Brain microvascular endothelial cell (primary cell): ENCODE measurements at regions not wholly inside any gene's neighbourhood (a gene's known extent, or its start where the extent isn't known, plus 50 kb on each side); places are given as distances from the start of the nearest gene placed in this dataset.
"Not testable (repeated sequence)": the region's sequence is repeated elsewhere in the genome, so short reads cannot be mapped to it uniquely, and the experiment has no call there.

Experiments
- DNase-seq: peaks from one replicate; pipeline ENCODE4 v3.0.0-alpha.2; 2020
- H3K27ac ChIP-seq: fragments of 250-450 bp; sonication (Bioruptor Pico); 2 replicates; pipeline ENCODE4 v1.5.1; 2020; ENCODE audit warnings: mild to moderate bottlenecking, moderate library complexity
- H3K27me3 ChIP-seq: fragments of 250-450 bp; sonication (Bioruptor Pico); replicated peaks from 2 replicates; pipeline ENCODE4 v1.5.1; 2020; ENCODE audit warnings: mild to moderate bottlenecking
- H3K36me3 ChIP-seq: fragments of 250-450 bp; sonication (Bioruptor Pico); replicated peaks from 2 replicates; pipeline ENCODE4 v1.5.1; 2020; ENCODE audit warnings: mild to moderate bottlenecking
- H3K4me3 ChIP-seq: 2 replicates; pipeline ENCODE4 v1.5.1; 2011; ENCODE audit warnings: low read depth, mild to moderate bottlenecking, control low read depth, low read length, moderate library complexity
- in situ Hi-C: cut with HindIII; loops from 2 replicates; pipeline ENCODE4 v1.10.0; 2017; ENCODE audit warnings: low sequenced_read_pairs, low pct_ligation_motif_present
- TF ChIP-seq, protein P1 (sequence below): IDR thresholded peaks from 2 replicates; pipeline ENCODE4 v1.5.1; 2011; ENCODE audit warnings: low read depth, mild to moderate bottlenecking, moderate library complexity, low read length, control low read depth, inconsistent platforms; ENCODE audit errors: missing control alignments

DNA sequence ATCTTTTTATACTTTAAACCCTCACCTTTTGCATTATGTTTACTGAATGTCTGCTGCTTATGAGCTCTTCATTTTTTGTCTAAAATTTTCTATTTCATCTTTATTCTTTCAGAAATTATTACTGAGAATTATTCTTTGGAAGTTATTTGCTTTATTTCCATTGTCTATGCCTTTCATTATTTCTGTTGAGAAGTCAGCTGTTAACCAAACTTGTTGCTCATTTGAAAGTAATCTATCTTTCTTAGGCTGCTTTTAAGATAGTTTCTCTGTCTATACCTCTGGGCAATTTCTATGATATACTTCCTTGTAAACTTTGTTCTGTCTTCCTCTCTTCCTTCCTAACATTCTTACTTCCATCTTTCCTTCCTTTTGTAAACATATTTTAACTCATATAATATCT lies 1165.9 kb upstream of the CELF2 start:
- H3K27me3 ChIP-seq, result no peaks in the 10 kb centered on the region
- no peak overlapping the region for H3K27ac ChIP-seq
- TF ChIP-seq, protein P1, sequence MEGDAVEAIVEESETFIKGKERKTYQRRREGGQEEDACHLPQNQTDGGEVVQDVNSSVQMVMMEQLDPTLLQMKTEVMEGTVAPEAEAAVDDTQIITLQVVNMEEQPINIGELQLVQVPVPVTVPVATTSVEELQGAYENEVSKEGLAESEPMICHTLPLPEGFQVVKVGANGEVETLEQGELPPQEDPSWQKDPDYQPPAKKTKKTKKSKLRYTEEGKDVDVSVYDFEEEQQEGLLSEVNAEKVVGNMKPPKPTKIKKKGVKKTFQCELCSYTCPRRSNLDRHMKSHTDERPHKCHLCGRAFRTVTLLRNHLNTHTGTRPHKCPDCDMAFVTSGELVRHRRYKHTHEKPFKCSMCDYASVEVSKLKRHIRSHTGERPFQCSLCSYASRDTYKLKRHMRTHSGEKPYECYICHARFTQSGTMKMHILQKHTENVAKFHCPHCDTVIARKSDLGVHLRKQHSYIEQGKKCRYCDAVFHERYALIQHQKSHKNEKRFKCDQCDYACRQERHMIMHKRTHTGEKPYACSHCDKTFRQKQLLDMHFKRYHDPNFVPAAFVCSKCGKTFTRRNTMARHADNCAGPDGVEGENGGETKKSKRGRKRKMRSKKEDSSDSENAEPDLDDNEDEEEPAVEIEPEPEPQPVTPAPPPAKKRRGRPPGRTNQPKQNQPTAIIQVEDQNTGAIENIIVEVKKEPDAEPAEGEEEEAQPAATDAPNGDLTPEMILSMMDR, result no peak
- in situ Hi-C loops, result no loop called here
- H3K4me3 ChIP-seq, result no peak overlapping the region
- DNase-seq, result no peak
- H3K36me3 ChIP-seq, result no peaks in the 10 kb centered on the region

DNA sequence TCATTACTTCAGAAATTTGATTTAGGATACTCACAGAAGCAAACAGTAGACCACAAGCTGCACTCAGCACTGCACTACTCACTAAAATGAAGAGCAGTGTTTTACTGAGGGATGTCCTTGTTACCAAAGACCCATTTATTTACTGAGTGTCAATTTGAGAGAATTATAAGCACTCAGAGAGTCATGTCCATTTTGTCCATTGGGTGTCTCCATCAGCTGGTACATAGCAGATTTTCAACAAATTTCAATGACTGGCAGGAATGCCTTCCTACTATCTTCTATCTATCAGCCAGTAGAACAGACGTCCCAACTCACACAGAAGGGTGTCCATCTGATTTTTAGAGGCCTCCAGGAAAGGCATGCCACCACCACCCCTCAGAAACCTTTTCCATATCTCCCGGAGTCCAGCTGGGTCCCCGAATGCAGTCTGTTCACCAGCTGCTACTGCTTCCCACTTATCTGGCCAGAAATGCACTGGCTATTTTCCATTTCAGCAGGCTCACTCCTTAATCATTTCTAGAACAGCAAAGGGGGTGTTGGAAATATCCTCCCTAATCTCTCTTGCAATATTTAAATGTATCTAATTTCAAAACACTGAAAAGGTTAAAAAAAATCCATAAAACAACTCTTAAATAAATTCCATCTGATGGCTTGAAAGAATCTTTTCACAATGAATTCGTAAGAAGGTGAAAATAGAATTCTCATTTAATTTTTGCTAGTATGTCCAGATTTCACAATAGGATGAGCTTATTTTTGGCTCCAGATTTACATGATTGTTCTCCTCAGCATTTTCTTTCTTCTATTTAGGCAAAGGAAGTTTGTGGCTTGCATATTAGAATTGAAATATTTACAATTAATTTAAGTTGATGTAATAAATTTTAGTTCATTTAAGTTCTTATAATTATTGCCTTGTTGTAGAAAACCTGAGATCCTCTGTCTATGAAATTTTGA lies 1164.0 kb upstream of the CELF2 start:
- TF ChIP-seq, protein P1, result no peak
- in situ Hi-C loops, result no loop called here
- DNase-seq, result no peak
- Histone ChIP-seq H3K36me3 (no peaks in the 10 kb centered on the region), H3K27me3 (no peaks in the 10 kb centered on the region), H3K27ac (no peak overlapping the region), H3K4me3 (no peak overlapping the region)

DNA sequence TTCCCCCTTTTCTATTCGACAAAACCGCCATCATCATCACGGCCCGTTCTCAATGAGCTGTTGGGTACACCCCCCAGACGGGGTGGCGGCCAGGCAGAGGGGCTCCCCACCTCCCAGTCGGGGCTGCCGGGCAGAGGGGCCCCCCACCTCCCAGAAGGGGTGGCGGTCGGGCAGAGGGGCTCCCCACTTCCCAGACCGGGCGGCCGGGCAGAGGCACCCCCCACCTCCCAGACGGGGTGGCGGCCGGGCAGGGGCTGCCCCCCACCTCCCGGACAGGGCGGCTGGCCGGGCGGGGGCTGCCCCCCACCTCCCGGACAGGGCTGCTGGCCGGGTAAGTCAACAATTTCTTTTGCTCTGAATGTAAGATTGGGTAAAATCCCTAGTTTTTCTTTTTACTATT lies 1162.2 kb upstream of the CELF2 start:
- DNase-seq, H3K4me3 ChIP-seq, H3K27me3 ChIP-seq, H3K36me3 ChIP-seq, H3K27ac ChIP-seq, in situ Hi-C loops: not testable (repeated sequence)

DNA sequence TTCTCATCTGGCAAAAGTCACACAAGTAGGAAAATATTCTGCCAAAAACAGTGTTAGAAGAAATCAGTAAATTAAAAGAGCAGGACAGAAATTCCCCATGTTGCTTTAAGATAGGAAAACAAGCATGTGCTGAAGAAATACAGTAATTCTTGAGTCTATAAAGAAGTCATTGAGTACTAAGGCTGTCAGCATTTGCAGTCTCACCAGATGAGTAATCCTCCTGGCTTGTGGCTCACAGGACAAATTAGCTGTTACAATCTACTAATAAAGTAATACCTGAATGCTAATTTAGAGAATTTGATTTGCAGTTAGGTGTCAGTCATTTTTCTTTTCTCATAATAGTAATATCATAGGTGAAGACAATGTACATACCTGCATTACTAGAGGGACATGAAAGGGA lies 1158.9 kb upstream of the CELF2 start:
- Histone ChIP-seq H3K27me3 (no peaks in the 10 kb centered on the region), H3K27ac (no peak overlapping the region), H3K36me3 (no peaks in the 10 kb centered on the region), H3K4me3 (no peak overlapping the region)
- in situ Hi-C loops, result no loop called here
- DNase-seq, result peak; percentile 28
- TF ChIP-seq, protein P1, result no peak

DNA sequence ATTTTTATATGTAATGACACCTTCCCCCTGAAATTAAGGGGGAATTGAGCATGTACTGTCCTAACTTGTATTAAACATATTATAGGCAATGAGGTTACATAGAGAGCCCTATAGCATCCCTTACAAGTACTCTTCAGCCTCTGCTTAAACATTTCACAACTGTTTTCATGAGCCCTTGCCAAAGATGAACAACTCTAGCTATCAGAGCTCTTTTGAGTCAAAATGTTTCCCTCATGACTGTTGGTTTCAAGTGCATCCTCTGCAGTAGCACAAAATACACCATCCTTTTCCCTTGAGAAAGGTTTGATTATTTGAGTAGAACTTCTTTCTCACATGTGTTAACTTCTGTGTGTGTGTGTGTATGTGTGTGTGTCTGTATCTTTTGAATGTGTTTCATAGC lies 1157.6 kb upstream of the CELF2 start:
- H3K27me3 ChIP-seq, result no peaks in the 10 kb centered on the region
- no peak for DNase-seq
- no peak overlapping the region for H3K4me3 ChIP-seq
- in situ Hi-C loops, result no loop called here
- TF ChIP-seq, protein P1, result no peak
- no peaks in the 10 kb centered on the region for H3K36me3 ChIP-seq
- no peak overlapping the region for H3K27ac ChIP-seq

DNA sequence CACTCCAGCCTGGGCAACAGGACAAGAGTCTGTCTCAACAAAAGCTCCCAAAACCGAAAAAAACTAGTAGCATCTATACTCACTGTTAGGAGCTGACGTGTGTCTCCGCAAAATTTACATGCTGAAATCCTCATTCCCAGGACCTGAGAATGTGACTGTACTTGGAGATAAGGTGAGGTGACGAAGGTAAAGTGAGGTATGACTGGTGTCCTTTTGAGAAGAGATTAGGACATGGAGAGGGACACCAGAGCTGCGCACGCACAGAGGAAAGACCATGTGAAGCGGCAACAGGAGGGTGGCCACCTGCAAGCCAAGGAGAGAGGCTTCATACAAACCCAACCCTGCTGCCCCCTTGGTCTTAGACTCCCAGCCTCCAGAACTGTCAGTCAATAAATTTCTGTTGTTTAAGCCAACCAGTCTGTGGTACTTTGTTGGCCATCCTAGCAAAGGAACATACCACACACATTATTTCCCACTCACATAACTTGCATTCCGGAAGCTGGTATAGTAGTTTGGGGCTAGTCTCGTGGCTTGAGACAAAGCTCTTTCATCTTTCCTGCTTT lies 1154.0 kb upstream of the CELF2 start:
- DNase-seq, result no peak
- in situ Hi-C loops, result no loop called here
- Histone ChIP-seq H3K27ac (no peak overlapping the region), H3K27me3 (no peaks in the 10 kb centered on the region), H3K36me3 (no peaks in the 10 kb centered on the region), H3K4me3 (no peak overlapping the region)
- TF ChIP-seq, protein P1, result no peak
